Gastrocnemius medialis (tissue), 4 donors: ENCODE measurements at regions not wholly inside any gene's neighbourhood (a gene's known extent, or its start where the extent isn't known, plus 50 kb on each side); places are given as distances from the start of the nearest gene placed in this dataset.

Experiments
- CTCF ChIP-seq, 5 experiments: fragments of 450-650 bp in 3 of 5; fragments of 200-600 bp in 2 of 5; sonication (generic) in 2 of 5; IDR thresholded peaks in 4 of 5; conservative IDR thresholded peaks in 1 of 5; 1 replicate in 4 of 5; 2 replicates in 1 of 5; pipeline ENCODE4 v1.5.1; 2016 to 2019; ENCODE audit warnings: antibody characterized with exemption in 5 of 5, mild to moderate bottlenecking in 3 of 5, moderate library complexity in 3 of 5
- POLR2A ChIP-seq, 2 donors: fragments of 450-650 bp; IDR thresholded peaks; one replicate each; pipeline ENCODE4 v1.6.1; 2017; ENCODE audit warnings: antibody characterized with exemption in 2 of 2, mild to moderate bottlenecking in 2 of 2, moderate library complexity in 2 of 2

GRCh38 chr3:139263798-139264197 lies 80.0 kb upstream of the MRPS22 start:
- TF ChIP-seq CTCF (IDR thresholded peaks at IDR 0.05 in 4 of 5, conservative IDR thresholded peaks at IDR 0.05 in 1 of 5) (no peak), POLR2A (IDR thresholded peaks at IDR 0.05) (no peak)
